ENCODE measurements at regions not wholly inside any gene's neighbourhood (a gene's known extent, or its start where the extent isn't known, plus 50 kb on each side); places are given as distances from the start of the nearest gene placed in this dataset.
"Not testable (repeated sequence)": the region's sequence is repeated elsewhere in the genome, so short reads cannot be mapped to it uniquely, and the experiment has no call there.

- DNase-seq (no peak), ATAC-seq (ENCODE audit: poor library complexity) (no peak)
- intact Hi-C loops (cut with DNase I) = no loop called here
Measured at GRCh38 chr18:30746224-30746623, 296.3 kb downstream of the DSC3 start.

GRCh38 chr18:30743033-30743432 is 299.5 kb downstream of the DSC3 start:
- intact Hi-C loops (cut with DNase I) = no loop called here
- DNase-seq = no peak
- no peak for ATAC-seq (ENCODE audit: poor library complexity)

- DNase-seq (no peak), ATAC-seq (ENCODE audit: poor library complexity) (no peak)
- intact Hi-C loops (cut with DNase I) = no loop called here
Measured at GRCh38 chr18:30730915-30731314, 311.6 kb downstream of the DSC3 start.

GRCh38 chr18:30727849-30728248 is 314.7 kb downstream of the DSC3 start:
- ATAC-seq (ENCODE audit: poor library complexity) (no peak), DNase-seq (no peak)
- intact Hi-C loops (cut with DNase I) = no loop called here

- DNase-seq (no peak), ATAC-seq (ENCODE audit: poor library complexity) (no peak)
- intact Hi-C loops (cut with DNase I) = no loop called here
Measured at GRCh38 chr18:30713299-30713698, 329.2 kb downstream of the DSC3 start.

GRCh38 chr18:30712383-30712782 is 330.2 kb downstream of the DSC3 start:
- DNase-seq = no peak
- intact Hi-C loops (cut with DNase I) = no loop called here
- ATAC-seq (ENCODE audit: poor library complexity) = no peak

GRCh38 chr18:30709595-30709994 is 332.9 kb downstream of the DSC3 start:
- intact Hi-C loops (cut with DNase I) = no loop called here
- ATAC-seq (ENCODE audit: poor library complexity) (peak; percentile 59), DNase-seq (no peak)

GRCh38 chr18:30705943-30706342 is 336.6 kb downstream of the DSC3 start:
- no peak for ATAC-seq (ENCODE audit: poor library complexity)
- intact Hi-C loops (cut with DNase I) = no loop called here
- DNase-seq = no peak

- DNase-seq = no peak
- intact Hi-C loops (cut with DNase I) = no loop called here
- ATAC-seq (ENCODE audit: poor library complexity) = no peak
Measured at GRCh38 chr18:30698571-30698970, 344.0 kb downstream of the DSC3 start.

GRCh38 chr18:30696201-30696600 is 346.3 kb downstream of the DSC3 start:
- ATAC-seq (ENCODE audit: poor library complexity) (no peak), DNase-seq (no peak)
- intact Hi-C loops (cut with DNase I) = no loop called here

- intact Hi-C loops (cut with DNase I) = no loop called here
- DNase-seq (no peak), ATAC-seq (ENCODE audit: poor library complexity) (no peak)
Measured at GRCh38 chr18:30694773-30695172, 347.8 kb downstream of the DSC3 start.

- intact Hi-C loops (cut with DNase I) = no loop called here
- ATAC-seq (ENCODE audit: poor library complexity) (no peak), DNase-seq (no peak)
Measured at GRCh38 chr18:30689216-30689615, 353.3 kb downstream of the DSC3 start.

- DNase-seq (no peak), ATAC-seq (ENCODE audit: poor library complexity) (no peak)
- intact Hi-C loops (cut with DNase I) = no loop called here
Measured at GRCh38 chr18:30687501-30687900, 355.0 kb downstream of the DSC3 start.

GRCh38 chr18:30684825-30685481 is 357.6 kb downstream of the DSC3 start:
- no peak for ATAC-seq (ENCODE audit: poor library complexity)
- no peak for DNase-seq
- intact Hi-C loops (cut with DNase I) = no loop called here

- intact Hi-C loops (cut with DNase I) = no loop called here
- no peak for ATAC-seq (ENCODE audit: poor library complexity)
- no peak for DNase-seq
Measured at GRCh38 chr18:30683836-30684235, 358.7 kb downstream of the DSC3 start.

- DNase-seq (no peak), ATAC-seq (ENCODE audit: poor library complexity) (no peak)
- intact Hi-C loops (cut with DNase I) = no loop called here
Measured at GRCh38 chr18:30682672-30683071, 359.9 kb downstream of the DSC3 start.

GRCh38 chr18:30679285-30679930 is 363.1 kb downstream of the DSC3 start:
- ATAC-seq (ENCODE audit: poor library complexity) = peak; percentile 38
- intact Hi-C loops (cut with DNase I) = no loop called here
- no peak for DNase-seq

- not testable (repeated sequence) for ATAC-seq (ENCODE audit: poor library complexity); DNase-seq
Measured at GRCh38 chr18:30677813-30678212, 364.7 kb downstream of the DSC3 start.

GRCh38 chr18:30676053-30676480 is 366.5 kb downstream of the DSC3 start:
- ATAC-seq (ENCODE audit: poor library complexity) = no peak
- intact Hi-C loops (cut with DNase I) = no loop called here
- DNase-seq = no peak

More at GRCh38 chr18:30677813-30678212, 364.7 kb downstream of the DSC3 start:
- intact Hi-C loops (cut with DNase I) = not testable (repeated sequence)

- ATAC-seq (ENCODE audit: poor library complexity) = no peak
- intact Hi-C loops (cut with DNase I) = no loop called here
- DNase-seq = no peak
Measured at GRCh38 chr18:30675493-30675892, 367.0 kb downstream of the DSC3 start.

GRCh38 chr18:30675072-30675471 is 367.5 kb downstream of the DSC3 start:
- no peak for ATAC-seq (ENCODE audit: poor library complexity)

More at GRCh38 chr18:30675072-30675471, 367.5 kb downstream of the DSC3 start:
- intact Hi-C loops (cut with DNase I) = no loop called here
- no peak for DNase-seq

Measured in Right ventricle myocardium superior (tissue), 1 donor.